Transverse colon (tissue), 4 donors: ENCODE measurements at regions not wholly inside any gene's neighbourhood (a gene's known extent, or its start where the extent isn't known, plus 50 kb on each side); places are given as distances from the start of the nearest gene placed in this dataset.

Experiments used
- DNase-seq: peaks from one replicate; pipeline ENCODE4 v3.0.0-alpha.2; 2019
- H3K27ac ChIP-seq, 4 donors: fragments of 200-600 bp; sonication (generic); 2 replicates each; pipeline ENCODE4 v1.5.1; 2016 to 2018; ENCODE audit warnings: inconsistent platforms in 4 of 4
- H3K27me3 ChIP-seq: fragments of 200-600 bp; sonication (generic); 2 replicates; pipeline ENCODE4 v1.5.1; 2017; ENCODE audit warnings: inconsistent platforms
- H3K36me3 ChIP-seq, 4 donors: fragments of 200-600 bp; sonication (generic); 2 replicates each; pipeline ENCODE4 v1.5.1; 2017 to 2019; ENCODE audit warnings: inconsistent platforms in 4 of 4
- H3K4me1 ChIP-seq, 4 donors: fragments of 200-600 bp; sonication (generic); 2 replicates each; pipeline ENCODE4 v1.5.1; 2017 to 2020; ENCODE audit warnings: inconsistent platforms in 4 of 4
- H3K4me3 ChIP-seq, 4 donors: fragments of 200-600 bp; sonication (generic); 1 replicate in 1 of 4; 2 replicates in 3 of 4; pipeline versions ENCODE4 v1.5.1 to v1.6.1; 2017 to 2019; ENCODE audit warnings: inconsistent platforms in 4 of 4
- H3K9me3 ChIP-seq, 2 donors: fragments of 200-600 bp; sonication (generic); 2 replicates each; pipeline ENCODE4 v1.5.1; 2017 to 2019; ENCODE audit warnings: inconsistent platforms in 2 of 2
- CTCF ChIP-seq, 5 experiments: fragments of 200-600 bp in 3 of 5; fragments of 450-650 bp in 2 of 5; sonication (generic) in 3 of 5; IDR thresholded peaks; 1 replicate in 2 of 5; 2 replicates in 3 of 5; pipeline ENCODE4 v1.5.1; 2016 to 2017; ENCODE audit warnings: antibody characterized with exemption in 5 of 5, inconsistent platforms in 3 of 5, mild to moderate bottlenecking in 2 of 5, moderate library complexity in 1 of 5
- EP300 ChIP-seq: sonication (generic); formaldehyde crosslinking; IDR thresholded peaks from one replicate; pipeline ENCODE4 v1.6.1; 2017; ENCODE audit warnings: antibody characterized with exemption, low read depth
- POLR2A ChIP-seq: fragments of 450-650 bp; IDR thresholded peaks from one replicate; pipeline ENCODE4 v1.6.1; 2016; ENCODE audit warnings: antibody characterized with exemption, mild to moderate bottlenecking, moderate library complexity
- POLR2AphosphoS5 ChIP-seq, 3 donors: sonication (generic); formaldehyde crosslinking; IDR thresholded peaks; one replicate each; pipeline ENCODE4 v1.6.1; 2016; ENCODE audit warnings: antibody characterized with exemption in 3 of 3
- WGBS, 2 donors: methylation state at CpG; one replicate each; pipeline ENCODE4 v1.1.5; 2018; ENCODE audit warnings: low coverage in 1 of 2; 5-methylcytosine and 5-hydroxymethylcytosine counted together
- in situ Hi-C, 4 donors: fragments of 200-750 bp; cut with MboI; loops; one replicate each; pipeline versions ENCODE4 v1.15.0 to v1.15.1; 2017; ENCODE audit warnings: low sequenced_read_pairs in 3 of 4, low pct_ligation_motif_present in 1 of 4, low pct_unique_long_range_greater_than_20kb in 1 of 4
- intact Hi-C: fragments of 100-400 bp; cut with DNase I; formaldehyde crosslinking; loops from one replicate; pipeline ENCODE4 v1.15.1; 2023; ENCODE audit warnings: low total_unique reads

GRCh38 chr11:23155503-23155902 lies 295.2 kb upstream of the CCDC179 start:
- Histone ChIP-seq H3K9me3 (no peaks in the 10 kb centered on the region), H3K36me3 (no peaks in the 10 kb centered on the region), H3K4me3 (no peak overlapping the region), H3K27ac (no peak overlapping the region), H3K4me1 (no peaks in the 10 kb centered on the region), H3K27me3 (no peaks in the 10 kb centered on the region)
- in situ Hi-C loops (no loop called here), intact Hi-C loops (loop anchor here (1.0 kb wide), 1 partner anchor 12 kb away; no protein-coding TSS in a partner anchor)
- 75 to 86% methylated on average over 1 of the region's 1 CpG for WGBS, 2 donors
- no peak for TF ChIP-seq POLR2A
- no peak for TF ChIP-seq EP300
- TF ChIP-seq CTCF (IDR thresholded peaks at IDR 0.05), result no peak
- TF ChIP-seq POLR2AphosphoS5 (IDR thresholded peaks at IDR 0.05), result no peak
- DNase-seq, result no peak

GRCh38 chr11:23164022-23164421 lies 303.7 kb upstream of the CCDC179 start:
- Histone ChIP-seq H3K4me1 (no peaks in the 10 kb centered on the region), H3K4me3 (no peak overlapping the region), H3K9me3 (no peaks in the 10 kb centered on the region), H3K36me3 (no peaks in the 10 kb centered on the region), H3K27ac (no peak overlapping the region), H3K27me3 (no peaks in the 10 kb centered on the region)
- TF ChIP-seq POLR2A (no peak), POLR2AphosphoS5 (IDR thresholded peaks at IDR 0.05) (no peak), CTCF (IDR thresholded peaks at IDR 0.05) (no peak), EP300 (no peak)
- intact Hi-C loops (no loop called here), in situ Hi-C loops (no loop called here)
- WGBS, 2 donors, result 82 to 100% methylated on average over 1 of the region's 1 CpG
- no peak for DNase-seq

- H3K4me3 ChIP-seq, result no peak overlapping the region
- WGBS, 2 donors, result 92 to 100% methylated on average over 1 of the region's 1 CpG
- intact Hi-C loops (no loop called here), in situ Hi-C loops (no loop called here)
- H3K36me3 ChIP-seq, result no peaks in the 10 kb centered on the region
- no peaks in the 10 kb centered on the region for H3K27me3 ChIP-seq
- H3K4me1 ChIP-seq, result no peaks in the 10 kb centered on the region
- TF ChIP-seq EP300 (no peak), CTCF (IDR thresholded peaks at IDR 0.05) (no peak), POLR2A (no peak), POLR2AphosphoS5 (IDR thresholded peaks at IDR 0.05) (no peak)
- H3K9me3 ChIP-seq, result no peaks in the 10 kb centered on the region
- no peak overlapping the region for H3K27ac ChIP-seq
- no peak for DNase-seq
Measured at GRCh38 chr11:23166376-23166775, 306.1 kb upstream of the CCDC179 start.

- H3K9me3 ChIP-seq, result no peaks in the 10 kb centered on the region
- intact Hi-C loops, result no loop called here
- WGBS, 2 donors, result 69 to 82% methylated on average over 1 of the region's 1 CpG
Measured at GRCh38 chr11:23179609-23180008, 319.3 kb upstream of the CCDC179 start.

More at GRCh38 chr11:23179609-23180008, 319.3 kb upstream of the CCDC179 start:
- no peaks in the 10 kb centered on the region for H3K4me1 ChIP-seq
- no peak overlapping the region for H3K4me3 ChIP-seq
- in situ Hi-C loops, result no loop called here
- no peak for TF ChIP-seq POLR2A
- TF ChIP-seq EP300, result no peak
- no peak for TF ChIP-seq CTCF (IDR thresholded peaks at IDR 0.05)
- no peak for TF ChIP-seq POLR2AphosphoS5 (IDR thresholded peaks at IDR 0.05)
- H3K27ac ChIP-seq, result no peak overlapping the region
- no peaks in the 10 kb centered on the region for H3K36me3 ChIP-seq
- H3K27me3 ChIP-seq, result no peaks in the 10 kb centered on the region
- no peak for DNase-seq
